CD4-positive, alpha-beta T cell (primary cell): ENCODE measurements at regions not wholly inside any gene's neighbourhood (a gene's known extent, or its start where the extent isn't known, plus 50 kb on each side); places are given as distances from the start of the nearest gene placed in this dataset.

ENCODE experiments used
- ATAC-seq: fragments of 200-7000 bp; cut with Tn5 transposase; one replicate; pipeline ENCODE4 v1.10.0; 2022; ENCODE audit warnings: mild to moderate bottlenecking; ENCODE audit not compliant: poor library complexity
- CTCF ChIA-PET: fragments of 350-600 bp; sonication (Branson Sonifier 250); formaldehyde crosslinking; loops from one replicate; lab custom pipeline; 2021; ENCODE audit warnings: antibody characterized with exemption, inconsistent platforms; lab: Charles Lee
- POLR2A ChIA-PET: fragments of 350-600 bp; sonication (Branson Sonifier 250); formaldehyde crosslinking; loops from one replicate; lab custom pipeline; 2021; ENCODE audit warnings: antibody characterized with exemption, inconsistent platforms; lab: Charles Lee
- DNase-seq, 14 experiments: peaks; one replicate each; pipeline ENCODE4 v3.0.0-alpha.2; 2013 to 2020; ENCODE audit warnings: mixed read lengths in 2 of 14
- H3K27ac ChIP-seq, 2 donors: one replicate each; pipeline versions ENCODE4 v1.5.1 to v1.7.0; 2013; ENCODE audit warnings: low read length in 2 of 2, low read depth in 1 of 2, mild to moderate bottlenecking in 1 of 2
- H3K27me3 ChIP-seq, 2 experiments: 1 replicate in 1 of 2; 2 replicates in 1 of 2; pipeline versions ENCODE4 v1.6.1 to v1.7.0; 2013; ENCODE audit warnings: low read length in 2 of 2, control low read depth in 1 of 2, mild to moderate bottlenecking in 1 of 2, moderate library complexity in 1 of 2; ENCODE audit not compliant: insufficient read depth in 2 of 2, control insufficient read depth in 1 of 2
- H3K36me3 ChIP-seq: one replicate; pipeline ENCODE4 v1.6.1; 2013; ENCODE audit warnings: low read length, control low read depth; ENCODE audit not compliant: insufficient read depth
- H3K4me1 ChIP-seq: one replicate; pipeline ENCODE4 v1.6.1; 2013; ENCODE audit warnings: low read length, control low read depth; ENCODE audit not compliant: insufficient read depth
- H3K4me3 ChIP-seq: one replicate; pipeline ENCODE4 v1.5.1; 2013; ENCODE audit warnings: mild to moderate bottlenecking, low read length, moderate library complexity
- H3K9me3 ChIP-seq, 2 experiments: 1 replicate in 1 of 2; 2 replicates in 1 of 2; pipeline versions ENCODE4 v1.6.1 to v1.7.0; 2013; ENCODE audit warnings: low read length in 2 of 2, mild to moderate bottlenecking in 2 of 2, control low read depth in 1 of 2, moderate library complexity in 1 of 2; ENCODE audit not compliant: control insufficient read depth in 1 of 2, insufficient read depth in 1 of 2
- H3K27ac Mint-ChIP-seq: one replicate; pipeline ENCODE4 v1.8.0; 2020; ENCODE audit warnings: mixed read lengths
- H3K27me3 Mint-ChIP-seq: one replicate; pipeline ENCODE4 v1.8.0; 2021; ENCODE audit warnings: mixed read lengths
- H3K36me3 Mint-ChIP-seq: one replicate; pipeline ENCODE4 v1.8.0; 2021; ENCODE audit warnings: low read depth, mixed read lengths
- H3K4me1 Mint-ChIP-seq: one replicate; pipeline ENCODE4 v1.8.0; 2021; ENCODE audit warnings: low read depth, mixed read lengths
- H3K4me3 Mint-ChIP-seq: one replicate; pipeline ENCODE4 v1.8.0; 2020; ENCODE audit warnings: mild to moderate bottlenecking, mixed read lengths
- H3K9me3 Mint-ChIP-seq: one replicate; pipeline ENCODE4 v1.8.0; 2020; ENCODE audit warnings: mixed read lengths
- CTCF ChIP-seq: fragments of 200-600 bp; IDR thresholded peaks from one replicate; pipeline ENCODE4 v1.8.0; 2022; ENCODE audit warnings: antibody characterized with exemption, mild to moderate bottlenecking
- intact Hi-C, 2 experiments: fragments of 100-400 bp; cut with DNase I in 1 of 2; cut with micrococcal nuclease in 1 of 2; formaldehyde crosslinking; loops; one replicate each; pipeline versions ENCODE4 v1.15.1 to v1.9.0; 2023 to 2025; cut with DNase I, micrococcal nuclease

- H3K4me3 Mint-ChIP-seq, result no peak overlapping the region
- Histone ChIP-seq H3K9me3 (no peaks in the 10 kb centered on the region), H3K4me1 (no peaks in the 10 kb centered on the region), H3K4me3 (no peak overlapping the region), H3K36me3 (no peaks in the 10 kb centered on the region), H3K27me3 (no peaks in the 10 kb centered on the region), H3K27ac (no peak overlapping the region)
- H3K27ac Mint-ChIP-seq, result no peak overlapping the region
- H3K4me1 Mint-ChIP-seq, result no peaks in the 10 kb centered on the region
- ChIA-PET CTCF (no interaction called here), POLR2A (no interaction called here)
- ATAC-seq (no peak), DNase-seq (no peak)
- H3K9me3 Mint-ChIP-seq, result no peaks in the 10 kb centered on the region
- H3K27me3 Mint-ChIP-seq, result no peaks in the 10 kb centered on the region
- TF ChIP-seq CTCF, result no peak
- intact Hi-C loops, result no loop called here
- H3K36me3 Mint-ChIP-seq, result no peaks in the 10 kb centered on the region
These were observed 196.3 kb upstream of the CHRM3 start for GRCh38 chr1:239189998-239190512.

- ATAC-seq (no peak), DNase-seq (no peak)
- Mint-ChIP-seq H3K9me3 (no peaks in the 10 kb centered on the region), H3K27me3 (no peaks in the 10 kb centered on the region), H3K36me3 (no peaks in the 10 kb centered on the region), H3K27ac (no peak overlapping the region), H3K4me1 (no peaks in the 10 kb centered on the region), H3K4me3 (no peak overlapping the region)
- Histone ChIP-seq H3K27ac (no peak overlapping the region), H3K27me3 (no peaks in the 10 kb centered on the region), H3K9me3 (peaks cover 0 to 5% of the 10 kb centered on the region in 2 experiments), H3K4me3 (no peak overlapping the region), H3K36me3 (no peaks in the 10 kb centered on the region), H3K4me1 (no peaks in the 10 kb centered on the region)
- intact Hi-C loops, result no loop called here
- ChIA-PET CTCF (no interaction called here), POLR2A (no interaction called here)
- no peak for TF ChIP-seq CTCF
These were observed 199.9 kb upstream of the CHRM3 start for GRCh38 chr1:239186487-239186886.

GRCh38 chr1:239185245-239185619, 201.1 kb upstream of the CHRM3 start:
- Mint-ChIP-seq H3K9me3 (no peaks in the 10 kb centered on the region), H3K27ac (no peak overlapping the region), H3K36me3 (no peaks in the 10 kb centered on the region), H3K4me1 (no peaks in the 10 kb centered on the region), H3K27me3 (no peaks in the 10 kb centered on the region), H3K4me3 (no peak overlapping the region)
- no peak for TF ChIP-seq CTCF
- ChIA-PET POLR2A (no interaction called here), CTCF (no interaction called here)
- ATAC-seq (no peak), DNase-seq (no peak)
- Histone ChIP-seq H3K4me3 (no peak overlapping the region), H3K4me1 (no peaks in the 10 kb centered on the region), H3K27me3 (no peaks in the 10 kb centered on the region), H3K27ac (no peak overlapping the region), H3K9me3 (peaks cover 0 to 11% of the 10 kb centered on the region in 2 experiments), H3K36me3 (no peaks in the 10 kb centered on the region)
- intact Hi-C loops, result no loop called here
